ENCODE measurements at regions not wholly inside any gene's neighbourhood (a gene's known extent, or its start where the extent isn't known, plus 50 kb on each side); places are given as distances from the start of the nearest gene placed in this dataset.

- TF ChIP-seq CTCF (IDR thresholded peaks at IDR 0.05) (no peak), POLR2AphosphoS5 (IDR thresholded peaks at IDR 0.05; ENCODE audit: low read depth, low read length) (no peak), REST (IDR thresholded peaks at IDR 0.05; ENCODE audit: insufficient read depth in 1 of 2, low read depth in 2 of 2, low read length in 1 of 2) (no peak), TCF7L2 (IDR thresholded peaks at IDR 0.05; ENCODE audit: low read depth, low read length) (no peak)
Observed at GRCh38 chr15:69749274-69749673, 296.7 kb downstream of the RPLP1 start.
